Hepatocyte (in vitro differentiated cells): ENCODE measurements at regions not wholly inside any gene's neighbourhood (a gene's known extent, or its start where the extent isn't known, plus 50 kb on each side); places are given as distances from the start of the nearest gene placed in this dataset. TPM values are rescaled to one million over a fixed set of nuclear protein-coding genes. Genes with fewer than 3 reads are reported as not detected.

Experiments used
- DNase-seq: peaks from one replicate; pipeline ENCODE4 v3.0.0-alpha.2; 2016; ENCODE audit warnings: low spot score
- H2AFZ ChIP-seq: fragments of 200-600 bp; sonication (generic); 2 replicates; pipeline ENCODE4 v1.6.0; 2016; ENCODE audit warnings: antibody characterized with exemption, mild to moderate bottlenecking
- H3K27ac ChIP-seq: fragments of 200-600 bp; sonication (generic); 2 replicates; pipeline ENCODE4 v1.5.1; 2016; ENCODE audit warnings: mild to moderate bottlenecking
- H3K27me3 ChIP-seq: fragments of 200-600 bp; sonication (generic); 2 replicates; pipeline ENCODE4 v1.6.1; 2016
- H3K36me3 ChIP-seq: fragments of 200-600 bp; sonication (generic); replicated peaks from 2 replicates; pipeline ENCODE4 v1.5.1; 2016; ENCODE audit warnings: low read depth; ENCODE audit not compliant: insufficient read depth
- H3K4me1 ChIP-seq: fragments of 200-600 bp; sonication (generic); 2 replicates; pipeline ENCODE4 v1.5.1; 2016; ENCODE audit warnings: mild to moderate bottlenecking, moderate library complexity; ENCODE audit not compliant: insufficient read depth
- H3K4me2 ChIP-seq: fragments of 200-600 bp; sonication (generic); 2 replicates; pipeline ENCODE4 v1.6.0; 2016
- H3K4me3 ChIP-seq: fragments of 200-600 bp; sonication (generic); 2 replicates; pipeline ENCODE4 v1.5.1; 2016; ENCODE audit warnings: mild to moderate bottlenecking
- H3K79me2 ChIP-seq: fragments of 200-600 bp; sonication (generic); 2 replicates; pipeline ENCODE4 v1.6.0; 2017; ENCODE audit warnings: mild to moderate bottlenecking
- H3K9me2 ChIP-seq: fragments of 200-600 bp; sonication (generic); replicated peaks from 2 replicates; pipeline ENCODE4 v1.6.0; 2017; ENCODE audit warnings: mild to moderate bottlenecking; ENCODE audit not compliant: insufficient read depth
- H3K9me3 ChIP-seq: fragments of 200-600 bp; sonication (generic); 2 replicates; pipeline ENCODE4 v1.5.1; 2016; ENCODE audit warnings: low read depth, mild to moderate bottlenecking
- H4K20me1 ChIP-seq: fragments of 200-600 bp; sonication (generic); 2 replicates; pipeline ENCODE4 v1.6.0; 2016; ENCODE audit warnings: mild to moderate bottlenecking; ENCODE audit not compliant: insufficient read depth, poor library complexity, severe bottlenecking
- CTCF ChIP-seq: fragments of 200-600 bp; sonication (generic); IDR thresholded peaks from 2 replicates; pipeline ENCODE4 v1.5.1; 2016; ENCODE audit warnings: antibody characterized with exemption, mild to moderate bottlenecking; ENCODE audit not compliant: poor library complexity
- EZH2 ChIP-seq: fragments of 200-600 bp; sonication (generic); IDR thresholded peaks from 2 replicates; pipeline ENCODE4 v1.6.1; 2016; ENCODE audit warnings: antibody characterized with exemption, mild to moderate bottlenecking, borderline replicate concordance
- EZH2phosphoT487 ChIP-seq: fragments of 200-600 bp; sonication (generic); IDR thresholded peaks from one replicate; pipeline ENCODE4 v1.6.1; 2018; ENCODE audit warnings: antibody characterized with exemption, mild to moderate bottlenecking, low read depth, moderate library complexity; ENCODE audit not compliant: unreplicated experiment, severe bottlenecking
- WGBS: methylation state at CpG from one replicate; pipeline ENCODE4 v1.1.6; 2016; ENCODE audit warnings: low lambda C conversion rate; ENCODE audit errors: missing lambda C conversion rate; 5-methylcytosine and 5-hydroxymethylcytosine counted together
- microRNA-seq: library from miRNA; unstranded; fragments of <30 nt; microRNA quantifications from one replicate; pipeline ENCODE4, GENCODE V29; 2017
- small RNA-seq: library from RNA; depleted of rRNA; stranded (forward); fragments of <200 nt; gene quantifications from one replicate; pipeline ENCODE3, GENCODE V24; 2014

GRCh38 chr10:43024942-43025700 is 51.7 kb upstream of the RET start:
- Histone ChIP-seq H3K4me3 (no peak overlapping the region), H3K79me2 (no peaks in the 10 kb centered on the region), H3K36me3 (no peaks in the 10 kb centered on the region), H3K4me2 (no peak overlapping the region), H3K4me1 (peaks cover 5% of the 10 kb centered on the region), H4K20me1 (no peaks in the 10 kb centered on the region), H3K9me2 (no peaks in the 10 kb centered on the region), H3K9me3 (no peaks in the 10 kb centered on the region), H2AFZ (no peak overlapping the region), H3K27ac (no peak overlapping the region), H3K27me3 (peaks cover 18% of the 10 kb centered on the region)
- TF ChIP-seq CTCF, result no peak
- TF ChIP-seq EZH2, result no peak
- no peak for TF ChIP-seq EZH2phosphoT487
- 84% methylated on average over 11 of the region's 11 CpGs for WGBS
- no peak for DNase-seq

- TF ChIP-seq EZH2 (no peak), CTCF (no peak), EZH2phosphoT487 (no peak)
- H3K27me3 ChIP-seq, result peaks cover 18% of the 10 kb centered on the region
- H3K9me2 ChIP-seq, result no peaks in the 10 kb centered on the region
- no peak overlapping the region for H3K4me3 ChIP-seq
- H3K27ac ChIP-seq, result no peak overlapping the region
- no peaks in the 10 kb centered on the region for H3K79me2 ChIP-seq
- no peaks in the 10 kb centered on the region for H4K20me1 ChIP-seq
- DNase-seq, result no peak
- WGBS, result 21% methylated on average over 41 of the region's 41 CpGs
- no peaks in the 10 kb centered on the region for H3K36me3 ChIP-seq
- no peaks in the 10 kb centered on the region for H3K9me3 ChIP-seq
- no peak overlapping the region for H2AFZ ChIP-seq
- H3K4me1 ChIP-seq, result peaks cover 5% of the 10 kb centered on the region
- peak overlapping the region; percentile 54 for H3K4me2 ChIP-seq
Measured at GRCh38 chr10:43026039-43026973, 50.6 kb upstream of the RET start.

Small RNA genes in the stretch of these regions (microRNA-seq; reads per million reads assigned to microRNA genes)
- 3.6 reads per million for gene MIR5100

Small RNA genes in the stretch of these regions (small RNA-seq; reads per million reads assigned to genes)
- gene MIR5100, result not detected
